ENCODE measurements at regions not wholly inside any gene's neighbourhood (a gene's known extent, or its start where the extent isn't known, plus 50 kb on each side); places are given as distances from the start of the nearest gene placed in this dataset.

GRCh38 chr5:23583081-23583480 lies 75.7 kb downstream of the PRDM9 start:
- TF ChIP-seq, protein P1, sequence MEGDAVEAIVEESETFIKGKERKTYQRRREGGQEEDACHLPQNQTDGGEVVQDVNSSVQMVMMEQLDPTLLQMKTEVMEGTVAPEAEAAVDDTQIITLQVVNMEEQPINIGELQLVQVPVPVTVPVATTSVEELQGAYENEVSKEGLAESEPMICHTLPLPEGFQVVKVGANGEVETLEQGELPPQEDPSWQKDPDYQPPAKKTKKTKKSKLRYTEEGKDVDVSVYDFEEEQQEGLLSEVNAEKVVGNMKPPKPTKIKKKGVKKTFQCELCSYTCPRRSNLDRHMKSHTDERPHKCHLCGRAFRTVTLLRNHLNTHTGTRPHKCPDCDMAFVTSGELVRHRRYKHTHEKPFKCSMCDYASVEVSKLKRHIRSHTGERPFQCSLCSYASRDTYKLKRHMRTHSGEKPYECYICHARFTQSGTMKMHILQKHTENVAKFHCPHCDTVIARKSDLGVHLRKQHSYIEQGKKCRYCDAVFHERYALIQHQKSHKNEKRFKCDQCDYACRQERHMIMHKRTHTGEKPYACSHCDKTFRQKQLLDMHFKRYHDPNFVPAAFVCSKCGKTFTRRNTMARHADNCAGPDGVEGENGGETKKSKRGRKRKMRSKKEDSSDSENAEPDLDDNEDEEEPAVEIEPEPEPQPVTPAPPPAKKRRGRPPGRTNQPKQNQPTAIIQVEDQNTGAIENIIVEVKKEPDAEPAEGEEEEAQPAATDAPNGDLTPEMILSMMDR (IDR thresholded peaks at IDR 0.05) = no peak
- TF ChIP-seq POLR2A (IDR thresholded peaks at IDR 0.05) (no peak), POLR2AphosphoS5 (IDR thresholded peaks at IDR 0.05) (no peak), EP300 (IDR thresholded peaks at IDR 0.05) (no peak)
